ENCODE measurements at regions not wholly inside any gene's neighbourhood (a gene's known extent, or its start where the extent isn't known, plus 50 kb on each side); places are given as distances from the start of the nearest gene placed in this dataset.

GRCh38 chr1:192067360-192067759 lies 90.9 kb upstream of the RGS18 start:
- Histone ChIP-seq H3K27me3 (no peaks in the 10 kb centered on the region), H3K9me2 (replicated peaks; ENCODE audit: insufficient read depth) (no peaks in the 10 kb centered on the region), H3K9me3 (ENCODE audit: low read depth) (no peaks in the 10 kb centered on the region), H3K4me2 (no peak overlapping the region), H3K79me2 (no peaks in the 10 kb centered on the region), H2AFZ (no peak overlapping the region), H4K20me1 (ENCODE audit: insufficient read depth, poor library complexity, severe bottlenecking) (no peaks in the 10 kb centered on the region), H3K4me3 (no peak overlapping the region), H3K4me1 (ENCODE audit: insufficient read depth) (no peaks in the 10 kb centered on the region), H3K36me3 (replicated peaks; ENCODE audit: insufficient read depth, low read depth) (no peaks in the 10 kb centered on the region), H3K27ac (no peak overlapping the region)
- TF ChIP-seq EZH2 (IDR thresholded peaks at IDR 0.05; ENCODE audit: borderline replicate concordance) (no peak), CTCF (IDR thresholded peaks at IDR 0.05; ENCODE audit: poor library complexity) (no peak), EZH2phosphoT487 (IDR thresholded peaks at IDR 0.05; ENCODE audit: low read depth, severe bottlenecking, unreplicated experiment) (no peak)
- 59% methylated on average over 3 of the region's 3 CpGs for whole genome bisulfite sequencing (ENCODE audit: low lambda C conversion rate, missing lambda C conversion rate)
- DNase-seq (ENCODE audit: low spot score): no peak

GRCh38 chr1:192070213-192070612 lies 88.0 kb upstream of the RGS18 start:
- WGBS (ENCODE audit: low lambda C conversion rate, missing lambda C conversion rate): 89% methylated on average over 2 of the region's 2 CpGs

GRCh38 chr1:192080684-192081083 lies 77.6 kb upstream of the RGS18 start:
- no peak for TF ChIP-seq CTCF (IDR thresholded peaks at IDR 0.05; ENCODE audit: poor library complexity)
- TF ChIP-seq EZH2phosphoT487 (IDR thresholded peaks at IDR 0.05; ENCODE audit: low read depth, severe bottlenecking, unreplicated experiment): no peak
- no peak for TF ChIP-seq EZH2 (IDR thresholded peaks at IDR 0.05; ENCODE audit: borderline replicate concordance)
- Histone ChIP-seq H3K9me2 (replicated peaks; ENCODE audit: insufficient read depth) (no peaks in the 10 kb centered on the region), H3K4me2 (no peak overlapping the region), H2AFZ (no peak overlapping the region), H3K4me1 (ENCODE audit: insufficient read depth) (no peaks in the 10 kb centered on the region), H3K79me2 (no peaks in the 10 kb centered on the region), H3K36me3 (replicated peaks; ENCODE audit: insufficient read depth, low read depth) (no peaks in the 10 kb centered on the region), H3K27ac (no peak overlapping the region), H3K4me3 (no peak overlapping the region), H3K9me3 (ENCODE audit: low read depth) (no peaks in the 10 kb centered on the region), H3K27me3 (no peaks in the 10 kb centered on the region), H4K20me1 (ENCODE audit: insufficient read depth, poor library complexity, severe bottlenecking) (no peaks in the 10 kb centered on the region)
- 80% methylated on average over 2 of the region's 2 CpGs for WGBS (ENCODE audit: low lambda C conversion rate, missing lambda C conversion rate)
- no peak for DNase-seq (ENCODE audit: low spot score)

More at GRCh38 chr1:192070213-192070612, 88.0 kb upstream of the RGS18 start:
- no peaks in the 10 kb centered on the region for H3K36me3 ChIP-seq (replicated peaks; ENCODE audit: insufficient read depth, low read depth)
- H3K4me3 ChIP-seq: no peak overlapping the region
- DNase-seq (ENCODE audit: low spot score): no peak
- H2AFZ ChIP-seq: no peak overlapping the region
- H3K79me2 ChIP-seq: no peaks in the 10 kb centered on the region
- no peaks in the 10 kb centered on the region for H3K4me1 ChIP-seq (ENCODE audit: insufficient read depth)
- no peaks in the 10 kb centered on the region for H4K20me1 ChIP-seq (ENCODE audit: insufficient read depth, poor library complexity, severe bottlenecking)
- no peaks in the 10 kb centered on the region for H3K9me3 ChIP-seq (ENCODE audit: low read depth)
- no peak overlapping the region for H3K27ac ChIP-seq
- H3K4me2 ChIP-seq: no peak overlapping the region
- H3K9me2 ChIP-seq (replicated peaks; ENCODE audit: insufficient read depth): no peaks in the 10 kb centered on the region
- no peak for TF ChIP-seq EZH2phosphoT487 (IDR thresholded peaks at IDR 0.05; ENCODE audit: low read depth, severe bottlenecking, unreplicated experiment)
- TF ChIP-seq EZH2 (IDR thresholded peaks at IDR 0.05; ENCODE audit: borderline replicate concordance): no peak
- no peak for TF ChIP-seq CTCF (IDR thresholded peaks at IDR 0.05; ENCODE audit: poor library complexity)
- no peaks in the 10 kb centered on the region for H3K27me3 ChIP-seq

GRCh38 chr1:192081359-192081758 lies 76.9 kb upstream of the RGS18 start:
- Histone ChIP-seq H3K27me3 (no peaks in the 10 kb centered on the region), H3K27ac (no peak overlapping the region), H3K4me1 (ENCODE audit: insufficient read depth) (no peaks in the 10 kb centered on the region), H3K79me2 (no peaks in the 10 kb centered on the region), H3K9me3 (ENCODE audit: low read depth) (no peaks in the 10 kb centered on the region), H3K9me2 (replicated peaks; ENCODE audit: insufficient read depth) (no peaks in the 10 kb centered on the region), H3K4me2 (no peak overlapping the region), H3K4me3 (no peak overlapping the region), H4K20me1 (ENCODE audit: insufficient read depth, poor library complexity, severe bottlenecking) (no peaks in the 10 kb centered on the region), H2AFZ (no peak overlapping the region), H3K36me3 (replicated peaks; ENCODE audit: insufficient read depth, low read depth) (no peaks in the 10 kb centered on the region)
- no peak for DNase-seq (ENCODE audit: low spot score)
- TF ChIP-seq CTCF (IDR thresholded peaks at IDR 0.05; ENCODE audit: poor library complexity) (no peak), EZH2phosphoT487 (IDR thresholded peaks at IDR 0.05; ENCODE audit: low read depth, severe bottlenecking, unreplicated experiment) (no peak), EZH2 (IDR thresholded peaks at IDR 0.05; ENCODE audit: borderline replicate concordance) (no peak)
